Myocyte (in vitro differentiated cells): ENCODE measurements at regions not wholly inside any gene's neighbourhood (a gene's known extent, or its start where the extent isn't known, plus 50 kb on each side); places are given as distances from the start of the nearest gene placed in this dataset.

Source experiments
- DNase-seq: peaks from one replicate; pipeline ENCODE4 v3.0.0-alpha.2; 2012; ENCODE audit warnings: low read depth

GRCh38 chr1:22314706-22315105 lies 136.9 kb upstream of the ZBTB40 start:
- DNase-seq, result no peak

GRCh38 chr1:22315315-22316078 lies 136.2 kb upstream of the ZBTB40 start:
- DNase-seq, result no peak

GRCh38 chr1:22317231-22317919 lies 134.3 kb upstream of the ZBTB40 start:
- no peak for DNase-seq

- no peak for DNase-seq
These were observed 133.8 kb upstream of the ZBTB40 start for GRCh38 chr1:22317920-22318243.

GRCh38 chr1:22318279-22318981 lies 133.2 kb upstream of the ZBTB40 start:
- DNase-seq, result no peak

- no peak for DNase-seq
These were observed 132.0 kb upstream of the ZBTB40 start for GRCh38 chr1:22319608-22320007.

GRCh38 chr1:22320587-22321344 lies 130.9 kb upstream of the ZBTB40 start:
- no peak for DNase-seq

- DNase-seq, result no peak
These were observed 129.7 kb upstream of the ZBTB40 start for GRCh38 chr1:22321917-22322316.

GRCh38 chr1:22323141-22323845 lies 128.4 kb upstream of the ZBTB40 start:
- DNase-seq, result no peak

GRCh38 chr1:22323846-22324504 lies 127.7 kb upstream of the ZBTB40 start:
- DNase-seq, result no peak

GRCh38 chr1:22325531-22326371 lies 125.9 kb upstream of the ZBTB40 start:
- DNase-seq, result no peak

- DNase-seq, result no peak
These were observed 125.2 kb upstream of the ZBTB40 start for GRCh38 chr1:22326372-22326915.

- no peak for DNase-seq
These were observed 124.7 kb upstream of the ZBTB40 start for GRCh38 chr1:22326931-22327330.

GRCh38 chr1:22327411-22327810 lies 124.2 kb upstream of the ZBTB40 start:
- DNase-seq, result no peak

- no peak for DNase-seq
These were observed 123.1 kb upstream of the ZBTB40 start for GRCh38 chr1:22328331-22329147.

- DNase-seq, result no peak
These were observed 122.5 kb upstream of the ZBTB40 start for GRCh38 chr1:22329148-22329515.

GRCh38 chr1:22330092-22330759 lies 121.4 kb upstream of the ZBTB40 start:
- peak; percentile 11 for DNase-seq

- no peak for DNase-seq
These were observed 120.9 kb upstream of the ZBTB40 start for GRCh38 chr1:22330760-22331119.
